Adipocyte (in vitro differentiated cells): ENCODE measurements at regions not wholly inside any gene's neighbourhood (a gene's known extent, or its start where the extent isn't known, plus 50 kb on each side); places are given as distances from the start of the nearest gene placed in this dataset.

Experiments
- DNase-seq: peaks from one replicate; pipeline ENCODE4 v3.0.0-alpha.2; 2015; ENCODE audit warnings: low read depth
- H3K27me3 ChIP-seq: replicated peaks from 2 replicates; pipeline ENCODE4 v1.7.0; 2013; ENCODE audit warnings: mild to moderate bottlenecking, low read length, moderate library complexity; ENCODE audit not compliant: control insufficient read depth, insufficient read depth
- H3K36me3 ChIP-seq: 2 replicates; pipeline ENCODE4 v1.7.0; 2013; ENCODE audit warnings: low read length, mild to moderate bottlenecking, moderate library complexity; ENCODE audit not compliant: control insufficient read depth, insufficient read depth, severe bottlenecking
- H3K4me1 ChIP-seq: 2 replicates; pipeline ENCODE4 v1.7.0; 2013; ENCODE audit warnings: mild to moderate bottlenecking, low read length, moderate library complexity; ENCODE audit not compliant: control insufficient read depth, insufficient read depth
- H3K4me3 ChIP-seq: 2 replicates; pipeline ENCODE4 v1.7.0; 2013; ENCODE audit warnings: mild to moderate bottlenecking, low read length, moderate library complexity
- H3K9ac ChIP-seq: 2 replicates; pipeline ENCODE4 v1.7.0; 2013; ENCODE audit warnings: mild to moderate bottlenecking, low read length, moderate library complexity
- H3K9me3 ChIP-seq: 2 replicates; pipeline ENCODE4 v1.7.0; 2013; ENCODE audit warnings: mild to moderate bottlenecking, low read length, moderate library complexity; ENCODE audit not compliant: control insufficient read depth

DNA sequence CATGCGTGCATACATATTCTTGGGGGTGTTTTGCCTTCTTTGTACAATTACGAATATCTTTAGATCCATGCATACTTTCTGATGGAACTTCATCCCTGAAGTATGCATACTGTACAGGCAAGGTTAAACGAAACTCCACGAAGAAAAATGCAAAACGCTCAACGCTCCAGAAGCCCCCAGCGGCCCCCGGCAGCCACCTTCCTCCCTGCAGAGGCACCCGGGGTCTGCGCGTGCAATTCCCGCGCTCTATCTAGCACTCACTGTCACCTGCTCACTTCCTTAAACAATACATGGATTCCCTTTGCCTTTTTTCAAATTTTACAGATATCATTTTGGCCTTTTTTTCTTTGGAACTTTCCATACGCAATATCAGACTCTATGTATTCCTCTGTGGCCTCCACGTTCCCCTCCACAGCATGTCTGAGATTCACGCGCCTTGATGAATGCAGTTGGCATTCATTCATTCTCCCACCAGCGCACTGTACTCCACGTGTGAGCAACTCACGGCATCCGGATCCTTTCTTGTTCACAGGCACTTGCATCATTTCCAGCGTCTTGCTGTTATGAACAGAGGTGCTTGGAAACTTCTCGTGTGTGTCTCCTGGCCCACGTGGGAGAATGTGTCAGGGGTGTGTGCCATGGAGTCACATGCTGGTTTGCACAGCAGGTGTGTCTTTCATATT is 214.3 kb downstream of the CTTN start:
- Histone ChIP-seq H3K36me3 (no peaks in the 10 kb centered on the region), H3K27me3 (no peaks in the 10 kb centered on the region), H3K4me3 (no peak overlapping the region), H3K4me1 (peaks cover 26% of the 10 kb centered on the region), H3K9ac (no peak overlapping the region), H3K9me3 (peaks cover 8% of the 10 kb centered on the region)
- DNase-seq, result no peak

DNA sequence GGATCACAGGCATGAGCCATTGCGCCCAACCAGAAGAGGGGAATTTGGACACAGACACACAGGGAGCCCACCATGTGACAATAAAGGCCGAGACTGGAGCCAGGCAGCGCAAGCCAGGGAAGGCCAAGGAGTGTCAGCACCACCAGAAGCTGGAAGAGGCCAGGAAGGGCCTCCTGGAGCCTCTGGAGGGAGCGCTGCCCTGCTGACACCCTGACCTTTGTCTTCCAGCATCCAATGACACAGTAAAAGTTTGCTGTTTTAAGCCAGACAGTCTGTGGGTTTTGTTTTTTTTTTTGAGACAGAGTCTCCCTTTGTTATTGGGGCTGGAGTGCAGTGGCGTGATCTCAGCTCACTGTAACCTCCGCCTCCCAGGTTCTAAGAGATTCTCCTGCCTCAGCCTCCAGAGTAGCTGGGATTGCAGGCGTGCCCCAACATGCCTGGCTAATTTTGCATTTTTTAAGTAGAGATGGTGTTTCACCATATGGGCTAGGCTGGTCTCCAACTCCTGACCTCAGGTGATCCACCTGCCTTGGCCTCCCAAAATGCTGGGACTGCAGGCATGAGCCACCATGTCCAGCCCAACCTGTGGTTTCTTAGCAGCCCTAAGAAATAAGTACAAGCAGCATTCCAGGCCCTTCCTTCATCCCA is 215.8 kb downstream of the CTTN start:
- H3K4me1 ChIP-seq, result peaks cover 13% of the 10 kb centered on the region
- no peak for DNase-seq
- no peak overlapping the region for H3K4me3 ChIP-seq
- H3K9ac ChIP-seq, result no peak overlapping the region
- no peaks in the 10 kb centered on the region for H3K27me3 ChIP-seq
- no peaks in the 10 kb centered on the region for H3K36me3 ChIP-seq
- peaks cover 8% of the 10 kb centered on the region for H3K9me3 ChIP-seq

DNA sequence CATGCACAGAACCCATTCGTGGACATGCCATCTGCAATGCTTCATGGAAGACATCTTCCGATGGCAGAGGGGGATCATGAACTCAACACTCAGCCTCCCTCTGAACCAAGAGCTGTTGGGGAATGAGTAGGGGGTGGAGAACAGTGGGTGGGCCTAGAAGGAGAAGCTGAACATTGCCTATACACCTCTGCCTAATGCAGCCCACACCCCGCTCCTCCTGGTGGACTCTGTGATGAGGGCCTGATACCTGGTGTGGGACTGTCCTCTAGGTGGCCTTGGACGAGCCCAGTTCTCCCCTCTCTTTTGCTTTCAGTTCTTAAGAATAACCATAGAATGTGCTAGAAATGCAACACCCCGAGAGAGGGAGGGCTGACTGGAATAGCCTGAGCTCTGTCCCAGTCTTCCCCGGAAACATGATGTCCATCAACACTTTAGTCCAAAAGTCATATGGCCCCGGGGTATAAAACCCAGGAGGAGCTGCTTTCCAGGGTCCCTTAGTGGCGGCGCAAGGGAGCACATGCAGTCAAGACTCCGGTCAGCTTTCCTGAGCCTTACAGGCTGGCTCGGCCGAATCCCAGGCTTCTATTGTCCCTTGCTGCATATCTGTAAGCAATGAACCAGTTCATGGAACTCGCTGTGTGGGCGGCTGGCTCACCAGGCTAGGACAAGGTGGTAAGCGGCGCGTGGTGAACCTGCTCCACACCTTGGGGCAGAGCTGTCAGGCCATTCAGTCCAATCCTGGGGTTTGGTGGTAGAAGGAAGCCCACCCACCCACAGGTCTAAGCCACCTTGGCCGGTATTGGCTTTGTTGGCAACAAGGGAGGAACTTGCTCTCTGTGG is 216.9 kb downstream of the CTTN start:
- DNase-seq, result no peak
- H3K9ac ChIP-seq, result no peak overlapping the region
- H3K4me1 ChIP-seq, result peaks cover 8% of the 10 kb centered on the region
- H3K4me3 ChIP-seq, result no peak overlapping the region
- peaks cover 8% of the 10 kb centered on the region for H3K9me3 ChIP-seq
- H3K27me3 ChIP-seq, result no peaks in the 10 kb centered on the region
- no peaks in the 10 kb centered on the region for H3K36me3 ChIP-seq

DNA sequence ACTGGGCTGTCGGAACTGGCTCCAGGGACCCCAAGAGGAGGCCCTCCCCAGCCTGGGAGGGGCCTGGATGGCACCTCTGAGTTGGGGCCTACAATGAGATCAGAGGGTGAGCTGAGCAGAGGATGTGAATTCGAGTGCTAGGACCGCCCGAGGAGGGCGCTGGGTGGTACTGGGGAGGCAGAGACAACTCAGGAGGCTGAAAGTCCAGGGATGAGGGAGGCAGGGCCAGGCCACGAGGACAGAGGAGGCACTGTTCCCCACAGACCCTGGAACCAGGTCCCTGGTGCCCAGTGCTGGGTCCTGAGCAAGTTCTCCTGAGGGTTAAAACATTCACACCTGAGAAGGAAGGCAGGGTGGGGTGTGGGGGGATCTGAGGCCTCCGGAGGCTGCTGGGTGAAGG is 218.0 kb downstream of the CTTN start:
- Histone ChIP-seq H3K9ac (no peak overlapping the region), H3K27me3 (no peaks in the 10 kb centered on the region), H3K4me3 (no peak overlapping the region), H3K9me3 (peaks cover 8% of the 10 kb centered on the region), H3K36me3 (no peaks in the 10 kb centered on the region), H3K4me1 (no peaks in the 10 kb centered on the region)
- no peak for DNase-seq

DNA sequence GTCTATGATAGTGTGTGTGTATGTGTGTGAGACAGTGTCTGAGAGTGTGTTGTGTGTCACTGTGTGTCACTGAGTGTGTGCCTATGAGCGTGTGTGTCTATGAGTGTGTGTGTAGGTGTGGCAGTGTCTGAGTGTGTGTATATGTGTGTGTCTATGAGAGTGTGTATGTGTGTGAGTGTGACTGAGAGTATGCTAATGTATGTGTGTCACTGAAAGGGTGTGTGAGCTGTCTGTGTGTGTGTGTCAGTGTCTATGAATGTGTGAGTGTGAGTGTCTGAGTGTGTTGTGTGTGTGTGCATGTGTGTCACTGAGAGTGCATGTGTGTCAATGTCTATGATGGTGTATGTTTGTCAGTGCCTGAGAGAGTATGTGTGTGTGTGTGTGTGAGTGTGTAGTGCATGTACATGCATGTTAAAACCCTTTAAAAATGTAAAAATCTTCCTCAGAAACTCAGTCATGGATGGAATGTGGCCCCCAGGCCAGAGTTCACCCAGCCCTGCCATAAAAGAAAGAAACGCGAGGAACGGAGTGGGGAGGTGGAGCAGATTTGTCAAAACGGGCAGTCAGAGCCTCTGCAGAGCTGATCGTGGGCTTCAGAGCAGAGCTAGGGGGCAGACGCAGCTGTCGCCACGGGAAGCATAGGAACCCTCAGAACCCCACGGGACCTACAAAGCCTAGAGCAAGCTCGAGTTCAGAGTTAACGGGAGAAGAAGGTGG is 218.8 kb downstream of the CTTN start:
- peaks cover 8% of the 10 kb centered on the region for H3K9me3 ChIP-seq
- no peak for DNase-seq
- no peaks in the 10 kb centered on the region for H3K27me3 ChIP-seq

DNA sequence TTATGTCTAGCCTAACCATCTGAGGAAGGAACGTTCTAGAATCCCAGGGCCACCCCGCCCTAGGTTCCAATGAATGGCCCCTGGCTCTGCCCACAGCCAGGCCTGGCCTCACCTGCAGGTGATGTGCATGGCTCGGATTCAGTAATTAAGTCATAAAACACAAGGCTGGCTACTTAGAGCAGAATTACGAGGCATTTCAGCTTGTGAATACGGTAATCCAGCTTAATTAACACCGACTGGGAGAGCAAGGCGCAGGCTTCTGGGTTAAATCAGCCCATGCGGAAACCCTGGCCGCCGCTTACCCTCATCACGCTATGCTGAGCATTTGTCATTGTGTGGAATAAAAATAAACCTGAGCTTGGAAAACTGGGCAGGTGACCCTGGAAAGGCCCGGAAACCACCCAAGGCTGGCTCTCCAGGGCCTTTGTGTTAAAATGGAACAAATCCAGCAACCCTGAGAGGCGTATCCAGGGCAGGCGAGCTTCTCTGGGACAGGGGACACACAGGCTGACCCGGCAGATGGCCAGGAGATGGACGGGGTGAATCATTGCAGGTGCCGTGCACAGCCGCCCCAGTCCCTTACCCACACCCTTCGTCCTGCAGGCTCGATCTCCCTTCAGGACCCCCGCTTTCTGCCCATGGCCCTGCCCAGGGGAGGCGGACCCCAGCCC is 220.2 kb downstream of the CTTN start:
- Histone ChIP-seq H3K36me3 (no peaks in the 10 kb centered on the region), H3K27me3 (no peaks in the 10 kb centered on the region), H3K4me1 (no peaks in the 10 kb centered on the region), H3K9me3 (peaks cover 8% of the 10 kb centered on the region), H3K9ac (no peak overlapping the region), H3K4me3 (no peak overlapping the region)
- DNase-seq, result no peak

More for the DNA sequence above, 218.8 kb downstream of the CTTN start:
- Histone ChIP-seq H3K4me3 (no peak overlapping the region), H3K4me1 (no peaks in the 10 kb centered on the region), H3K9ac (no peak overlapping the region), H3K36me3 (no peaks in the 10 kb centered on the region)

DNA sequence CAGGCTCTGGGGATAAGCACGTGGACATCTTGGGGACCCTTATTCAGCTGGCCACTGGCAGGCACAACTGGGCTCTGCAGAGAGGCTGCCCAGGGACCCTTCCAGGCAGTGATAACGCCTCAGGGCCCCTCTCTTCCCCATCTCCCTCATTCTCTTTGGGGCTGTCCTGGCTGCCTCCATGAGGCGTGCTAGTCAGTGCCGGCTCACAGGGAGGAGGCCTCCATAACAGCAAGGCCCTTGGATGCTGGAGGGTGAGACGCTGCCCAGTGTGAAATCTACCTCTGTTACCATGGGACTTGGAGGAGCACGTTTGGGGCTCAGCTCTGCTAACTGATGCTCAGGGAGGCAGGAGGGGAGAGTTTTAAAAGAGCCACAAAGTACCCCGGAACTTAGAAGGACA is 221.3 kb downstream of the CTTN start:
- peaks cover 8% of the 10 kb centered on the region for H3K9me3 ChIP-seq
- DNase-seq, result no peak
- no peak overlapping the region for H3K4me3 ChIP-seq
- no peaks in the 10 kb centered on the region for H3K4me1 ChIP-seq
- no peaks in the 10 kb centered on the region for H3K27me3 ChIP-seq
- no peaks in the 10 kb centered on the region for H3K36me3 ChIP-seq
- H3K9ac ChIP-seq, result no peak overlapping the region

DNA sequence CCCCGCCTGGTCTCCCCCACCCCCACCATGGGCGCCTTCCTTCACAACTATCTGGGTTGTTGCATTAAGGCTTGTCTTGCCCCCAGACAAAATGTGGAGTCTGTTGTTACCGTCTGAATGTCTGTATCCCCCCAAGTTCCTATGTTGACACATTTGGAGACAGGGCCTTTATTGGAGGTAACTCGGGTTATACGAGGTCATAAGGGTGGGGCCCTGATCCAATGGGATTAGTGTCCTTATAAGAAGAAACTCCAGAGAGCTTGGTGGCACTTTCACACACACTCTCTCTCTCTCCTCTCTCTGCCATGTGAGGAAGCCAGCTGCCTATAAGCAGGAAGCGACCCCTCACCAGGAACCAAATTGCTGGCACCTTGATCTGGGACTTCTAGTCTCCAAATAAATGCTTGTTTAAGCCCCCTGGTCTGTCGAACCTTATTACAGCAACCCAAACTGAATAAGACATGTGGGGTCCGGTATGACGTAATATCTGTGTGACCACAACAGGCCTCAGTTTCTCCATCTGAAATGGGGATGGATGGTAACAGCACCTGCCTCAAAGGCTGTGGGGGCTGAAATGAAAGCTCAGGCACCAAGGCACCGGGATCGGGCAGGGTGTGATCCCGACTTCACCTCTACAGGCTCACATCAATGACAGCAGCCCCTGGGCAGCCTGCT is 222.3 kb downstream of the CTTN start:
- no peak for DNase-seq
- Histone ChIP-seq H3K4me1 (no peaks in the 10 kb centered on the region), H3K4me3 (no peak overlapping the region), H3K27me3 (no peaks in the 10 kb centered on the region), H3K36me3 (no peaks in the 10 kb centered on the region), H3K9me3 (no peaks in the 10 kb centered on the region), H3K9ac (no peak overlapping the region)

DNA sequence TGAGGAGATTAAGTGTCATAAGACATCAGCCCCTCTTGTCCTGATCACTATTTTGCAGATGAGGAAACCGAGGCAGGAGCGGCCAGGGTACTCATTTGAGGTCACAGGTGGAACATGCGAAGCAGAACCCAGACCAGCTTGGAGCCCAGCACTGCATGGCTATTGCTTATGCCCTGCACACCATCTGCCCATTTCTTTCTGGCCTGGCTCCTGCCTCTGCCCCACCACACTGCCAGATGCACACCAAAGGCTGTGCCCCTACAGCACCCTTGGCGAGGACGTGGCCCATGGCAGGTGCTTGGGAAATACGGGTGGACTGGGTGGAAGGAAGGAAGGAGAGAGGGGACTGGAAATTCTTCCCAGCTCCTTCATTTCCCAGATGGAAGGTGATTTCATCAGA is 222.9 kb downstream of the CTTN start:
- no peak for DNase-seq
- H3K27me3 ChIP-seq, result no peaks in the 10 kb centered on the region
- no peaks in the 10 kb centered on the region for H3K36me3 ChIP-seq
- no peaks in the 10 kb centered on the region for H3K4me1 ChIP-seq
- no peak overlapping the region for H3K9ac ChIP-seq
- no peak overlapping the region for H3K4me3 ChIP-seq
- H3K9me3 ChIP-seq, result no peaks in the 10 kb centered on the region

DNA sequence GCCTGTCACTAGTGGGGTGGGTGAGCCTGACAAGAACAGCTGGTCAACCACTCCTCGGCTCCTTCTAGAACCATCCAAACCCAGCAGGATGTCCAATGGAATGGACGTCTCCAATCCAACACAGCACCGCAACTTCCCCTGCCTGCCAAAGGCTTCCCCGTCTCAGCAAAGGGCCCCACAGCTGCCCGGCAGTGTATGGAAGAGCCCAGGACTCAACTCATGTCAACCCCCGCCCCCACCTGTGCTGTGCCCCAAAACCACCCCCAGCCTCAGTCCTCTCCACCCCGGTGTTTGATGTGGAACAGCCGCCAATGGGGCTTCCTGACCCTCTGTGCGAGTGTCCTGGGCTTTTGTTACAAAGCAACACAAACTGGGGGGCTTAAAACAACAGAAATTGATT is 223.8 kb downstream of the CTTN start:
- H3K4me1 ChIP-seq, result no peaks in the 10 kb centered on the region

More for the DNA sequence above, 223.8 kb downstream of the CTTN start:
- Histone ChIP-seq H3K27me3 (no peaks in the 10 kb centered on the region), H3K4me3 (no peak overlapping the region), H3K9me3 (no peaks in the 10 kb centered on the region), H3K36me3 (no peaks in the 10 kb centered on the region), H3K9ac (no peak overlapping the region)
- no peak for DNase-seq
